HepG2 (cell line): ENCODE measurements at regions not wholly inside any gene's neighbourhood (a gene's known extent, or its start where the extent isn't known, plus 50 kb on each side); places are given as distances from the start of the nearest gene placed in this dataset.

Experiments
- ATAC-seq: fragments of 200-7000 bp; cut with Tn5 transposase; 3 replicates; pipeline ENCODE4 v1.9.1; 2020; ENCODE audit warnings: mild to moderate bottlenecking, moderate library complexity
- BruUV-seq: library from RNA; stranded (reverse); fragments of 400-500 nt; replicated peaks from 2 replicates; lab custom pipeline; 2021; lab: Mats Ljungman, UMichigan
- CTCF ChIA-PET: fragments of 300-600 bp; formaldehyde crosslinking; extraction: SDS; loops from one replicate; lab custom pipeline; 2021; ENCODE audit warnings: low total read pairs, inconsistent platforms, low intra/inter-chr PET ratio; lab: Yijun Ruan, JAX
- POLR2A ChIA-PET: fragments of 350-600 bp; sonication (Branson Sonifier 250); formaldehyde crosslinking; loops from one replicate; lab custom pipeline; 2020; ENCODE audit warnings: antibody characterized with exemption, inconsistent platforms; lab: Yijun Ruan, JAX
- DNase-seq: peaks from one replicate; pipeline ENCODE4 v3.0.0-alpha.2; 2015; ENCODE audit warnings: low spot score
- FAIRE-seq: peaks from 3 replicates; lab custom pipeline; 2011; peaks lifted over from hg19 to GRCh38; lab: Jason Lieb, UNC
- H2AFZ ChIP-seq: one replicate; pipeline ENCODE4 v1.6.1; 2011; ENCODE audit warnings: low read length, inconsistent platforms
- H3K27ac ChIP-seq: fragments of 300-600 bp; 3 replicates; pipeline ENCODE4 v1.8.0; 2011; ENCODE audit warnings: mixed run types, mild to moderate bottlenecking, mixed read lengths, low read length, inconsistent platforms; ENCODE audit not compliant: insufficient read depth; ENCODE audit errors: extremely low read length
- H3K27me3 ChIP-seq, 2 experiments: fragments of 200-600 bp in 1 of 2; 2 replicates in 1 of 2; 3 replicates in 1 of 2; pipeline versions ENCODE4 v1.6.0 to v1.8.0; 2011; ENCODE audit warnings: low read length in 2 of 2, mild to moderate bottlenecking in 2 of 2, moderate library complexity in 2 of 2, inconsistent platforms in 1 of 2; ENCODE audit not compliant: insufficient read depth in 2 of 2, control insufficient read depth in 1 of 2
- H3K36me3 ChIP-seq, 2 experiments: fragments of 200-600 bp in 1 of 2; replicated peaks in 1 of 2; 2 replicates in 1 of 2; 3 replicates in 1 of 2; pipeline versions ENCODE4 v1.5.1 to v1.8.0; 2011; ENCODE audit warnings: low read length in 2 of 2, inconsistent platforms in 1 of 2; ENCODE audit not compliant: insufficient read depth in 2 of 2, control insufficient read depth in 1 of 2
- H3K4me1 ChIP-seq: 2 replicates; pipeline ENCODE4 v1.5.1; 2012; ENCODE audit warnings: low read length, inconsistent platforms; ENCODE audit not compliant: insufficient read depth
- H3K4me2 ChIP-seq: 2 replicates; pipeline ENCODE4 v1.6.0; 2011; ENCODE audit warnings: low read depth, low read length, inconsistent platforms
- H3K4me3 ChIP-seq, 3 experiments: fragments of 200-600 bp in 1 of 3; sonication (generic), shearing (Covaris generic) in 1 of 3; replicated peaks in 1 of 3; 2 replicates each; pipeline ENCODE4 v1.5.1; 2011 to 2016; ENCODE audit warnings: low read length in 3 of 3, inconsistent platforms in 2 of 3, low read depth in 2 of 3, mild to moderate bottlenecking in 2 of 3, control low read depth in 1 of 3, mixed read lengths in 1 of 3; ENCODE audit not compliant: insufficient read depth in 1 of 3
- H3K79me2 ChIP-seq: one replicate; pipeline ENCODE4 v1.6.1; 2011; ENCODE audit warnings: low read length, inconsistent platforms; ENCODE audit not compliant: insufficient read depth
- H3K9ac ChIP-seq: 2 replicates; pipeline ENCODE4 v1.6.0; 2011; ENCODE audit warnings: mild to moderate bottlenecking, low read depth, low read length, inconsistent platforms; ENCODE audit not compliant: insufficient read depth
- H3K9me3 ChIP-seq: 2 replicates; pipeline ENCODE4 v1.5.1; 2012; ENCODE audit warnings: mild to moderate bottlenecking, low read length
- H4K20me1 ChIP-seq: 2 replicates; pipeline ENCODE4 v1.6.0; 2011; ENCODE audit warnings: inconsistent platforms, mild to moderate bottlenecking, low read length, moderate library complexity; ENCODE audit not compliant: insufficient read depth
- JUNB ChIP-seq: sonication (generic); formaldehyde crosslinking; IDR thresholded peaks from 2 replicates; pipeline ENCODE4 v1.8.0; 2022; ENCODE audit warnings: missing genetic modification reagents, mild to moderate bottlenecking, borderline replicate concordance
- KLF15 ChIP-seq: sonication (generic); formaldehyde crosslinking; IDR thresholded peaks from 2 replicates; pipeline ENCODE4 v1.8.1; 2023; ENCODE audit warnings: borderline replicate concordance, mild to moderate bottlenecking, inconsistent platforms, missing genetic modification reagents, mixed read lengths
- NFYC ChIP-seq: IDR thresholded peaks from 2 replicates; pipeline ENCODE4 v1.6.1; 2016; ENCODE audit warnings: missing genetic modification reagents, missing compliant biosample characterization
- SKIL ChIP-seq: sonication (generic); formaldehyde crosslinking; IDR thresholded peaks from 2 replicates; pipeline ENCODE4 v1.8.0; 2022; ENCODE audit warnings: missing genetic modification reagents, mild to moderate bottlenecking, moderate library complexity, borderline replicate concordance
- TEF ChIP-seq: sonication (generic); formaldehyde crosslinking; IDR thresholded peaks from 2 replicates; pipeline ENCODE4 v1.5.0; 2020; ENCODE audit warnings: missing genetic modification reagents
- ZBED4 ChIP-seq: sonication (generic); formaldehyde crosslinking; IDR thresholded peaks from 2 replicates; pipeline ENCODE4 v1.4.0; 2020; ENCODE audit warnings: missing genetic modification reagents, borderline replicate concordance
- WGBS: methylation state at CpG from one replicate; pipeline ENCODE4 v1.1.6; 2017; ENCODE audit warnings: low lambda C conversion rate; 5-methylcytosine and 5-hydroxymethylcytosine counted together
- in situ Hi-C: cut with HindIII; loops from 2 replicates; pipeline ENCODE4 v1.10.0; 2017; ENCODE audit warnings: low pct_unique_long_range_greater_than_20kb; ENCODE audit not compliant: extremely low pct_ligation_motif_present
- intact Hi-C: fragments of 100-400 bp; cut with micrococcal nuclease; formaldehyde crosslinking; loops from one replicate; pipeline ENCODE4 v1.10.0; 2022; ENCODE audit not compliant: unreplicated experiment
- TF ChIP-seq, protein P1 (sequence below): sonication (generic); formaldehyde crosslinking; IDR thresholded peaks from 2 replicates; pipeline ENCODE4 v1.8.0; 2022; ENCODE audit warnings: mild to moderate bottlenecking, missing genetic modification reagents, borderline replicate concordance
- TF ChIP-seq, protein P2 (sequence below): sonication (generic); formaldehyde crosslinking; IDR thresholded peaks from 2 replicates; pipeline ENCODE4 v1.4.0; 2020; ENCODE audit warnings: low read depth, missing genetic modification reagents

DNA sequence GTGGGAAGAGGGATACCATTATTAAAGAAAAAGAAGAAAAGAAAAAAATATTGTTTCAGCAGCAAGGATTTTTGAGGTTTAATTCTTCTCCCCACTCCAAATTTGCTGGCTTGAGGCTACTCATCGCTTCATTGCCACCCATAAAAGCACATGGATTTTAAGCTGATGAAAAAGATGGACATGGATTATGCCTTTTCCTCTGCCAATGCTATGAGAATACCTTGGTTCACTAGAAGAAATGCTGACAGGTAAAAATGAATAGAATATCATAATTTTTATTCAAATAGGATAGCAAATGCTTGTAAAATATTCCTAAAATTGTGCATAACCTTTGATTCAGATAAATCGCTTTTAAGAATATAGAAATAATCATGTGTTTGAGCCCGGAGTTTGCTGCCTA, 289.7 kb upstream of the DPYD start (continued):
- TF ChIP-seq TEF (CRISPR knock-in tag): no peak
- no peak for TF ChIP-seq SKIL
- TF ChIP-seq KLF15 (CRISPR knock-in tag): no peak

DNA sequence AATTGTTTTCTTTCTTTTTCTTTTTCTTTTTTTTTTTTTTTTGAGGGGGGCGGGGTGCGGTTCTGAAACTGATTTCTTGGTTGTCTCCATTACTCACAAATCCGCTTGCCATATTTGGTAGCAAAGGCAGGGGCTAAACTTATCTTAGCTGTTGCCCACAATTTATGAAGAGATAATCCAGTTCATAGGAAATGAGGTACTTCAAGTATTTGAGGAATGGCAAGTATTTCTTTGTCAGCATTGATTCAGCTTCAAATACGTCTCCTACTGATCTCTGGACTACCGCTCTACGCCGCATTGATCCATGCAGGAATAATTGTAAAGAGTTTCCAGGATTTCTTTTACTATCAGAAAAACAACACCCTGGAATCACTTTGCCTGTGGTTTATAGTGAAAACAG, 289.2 kb upstream of the DPYD start:
- H3K27me3 ChIP-seq: no peaks in the 10 kb centered on the region
- no peaks in the 10 kb centered on the region for H3K79me2 ChIP-seq
- in situ Hi-C loops: no loop called here
- no peak overlapping the region for H3K9ac ChIP-seq
- intact Hi-C loops: no loop called here
- no peak overlapping the region for H3K4me3 ChIP-seq
- FAIRE-seq (no peak), DNase-seq (peak; percentile 13), ATAC-seq (peak; percentile 57)
- CTCF ChIA-PET: no interaction called here
- no TSS peak for BruUV-seq
- H3K4me1 ChIP-seq: no peaks in the 10 kb centered on the region
- H3K4me2 ChIP-seq: no peak overlapping the region
- no peak overlapping the region for H3K27ac ChIP-seq
- 6% methylated on average over 7 of the region's 7 CpGs for WGBS
- H4K20me1 ChIP-seq: no peaks in the 10 kb centered on the region
- H3K9me3 ChIP-seq: no peaks in the 10 kb centered on the region
- H3K36me3 ChIP-seq: no peaks in the 10 kb centered on the region
- POLR2A ChIA-PET: no interaction called here
- H2AFZ ChIP-seq: no peak overlapping the region
- TF ChIP-seq, protein P1, sequence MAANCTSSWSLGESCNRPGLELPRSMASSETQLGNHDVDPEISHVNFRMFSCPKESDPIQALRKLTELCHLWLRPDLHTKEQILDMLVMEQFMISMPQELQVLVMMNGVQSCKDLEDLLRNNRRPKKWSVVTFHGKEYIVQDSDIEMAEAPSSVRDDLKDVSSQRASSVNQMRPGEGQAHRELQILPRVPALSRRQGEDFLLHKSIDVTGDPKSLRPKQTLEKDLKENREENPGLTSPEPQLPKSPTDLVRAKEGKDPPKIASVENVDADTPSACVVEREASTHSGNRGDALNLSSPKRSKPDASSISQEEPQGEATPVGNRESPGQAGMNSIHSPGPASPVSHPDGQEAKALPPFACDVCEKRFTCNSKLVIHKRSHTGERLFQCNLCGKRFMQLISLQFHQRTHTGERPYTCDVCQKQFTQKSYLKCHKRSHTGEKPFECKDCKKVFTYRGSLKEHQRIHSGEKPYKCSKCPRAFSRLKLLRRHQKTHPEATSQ (CRISPR knock-in tag): no peak
- TF ChIP-seq NFYC (CRISPR knock-in tag): no peak
- TF ChIP-seq ZBED4 (CRISPR knock-in tag): no peak
- TF ChIP-seq, protein P2, sequence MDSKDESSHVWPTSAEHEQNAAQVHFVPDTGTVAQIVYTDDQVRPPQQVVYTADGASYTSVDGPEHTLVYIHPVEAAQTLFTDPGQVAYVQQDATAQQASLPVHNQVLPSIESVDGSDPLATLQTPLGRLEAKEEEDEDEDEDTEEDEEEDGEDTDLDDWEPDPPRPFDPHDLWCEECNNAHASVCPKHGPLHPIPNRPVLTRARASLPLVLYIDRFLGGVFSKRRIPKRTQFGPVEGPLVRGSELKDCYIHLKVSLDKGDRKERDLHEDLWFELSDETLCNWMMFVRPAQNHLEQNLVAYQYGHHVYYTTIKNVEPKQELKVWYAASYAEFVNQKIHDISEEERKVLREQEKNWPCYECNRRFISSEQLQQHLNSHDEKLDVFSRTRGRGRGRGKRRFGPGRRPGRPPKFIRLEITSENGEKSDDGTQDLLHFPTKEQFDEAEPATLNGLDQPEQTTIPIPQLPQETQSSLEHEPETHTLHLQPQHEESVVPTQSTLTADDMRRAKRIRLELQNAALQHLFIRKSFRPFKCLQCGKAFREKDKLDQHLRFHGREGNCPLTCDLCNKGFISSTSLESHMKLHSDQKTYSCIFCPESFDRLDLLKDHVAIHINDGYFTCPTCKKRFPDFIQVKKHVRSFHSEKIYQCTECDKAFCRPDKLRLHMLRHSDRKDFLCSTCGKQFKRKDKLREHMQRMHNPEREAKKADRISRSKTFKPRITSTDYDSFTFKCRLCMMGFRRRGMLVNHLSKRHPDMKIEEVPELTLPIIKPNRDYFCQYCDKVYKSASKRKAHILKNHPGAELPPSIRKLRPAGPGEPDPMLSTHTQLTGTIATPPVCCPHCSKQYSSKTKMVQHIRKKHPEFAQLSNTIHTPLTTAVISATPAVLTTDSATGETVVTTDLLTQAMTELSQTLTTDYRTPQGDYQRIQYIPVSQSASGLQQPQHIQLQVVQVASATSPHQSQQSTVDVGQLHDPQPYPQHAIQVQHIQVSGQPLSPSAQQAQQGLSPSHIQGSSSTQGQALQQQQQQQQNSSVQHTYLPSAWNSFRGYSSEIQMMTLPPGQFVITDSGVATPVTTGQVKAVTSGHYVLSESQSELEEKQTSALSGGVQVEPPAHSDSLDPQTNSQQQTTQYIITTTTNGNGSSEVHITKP: no peak
- TF ChIP-seq JUNB (CRISPR knock-in tag): no peak
